Epithelial cell of prostate (primary cell): ENCODE measurements at regions not wholly inside any gene's neighbourhood (a gene's known extent, or its start where the extent isn't known, plus 50 kb on each side); places are given as distances from the start of the nearest gene placed in this dataset.
"Not testable (repeated sequence)": the region's sequence is repeated elsewhere in the genome, so short reads cannot be mapped to it uniquely, and the experiment has no call there.

ENCODE experiments used
- DNase-seq: peaks from one replicate; pipeline ENCODE4 v3.0.0-alpha.2; 2011; ENCODE audit warnings: low read depth, low spot score
- H3K27ac ChIP-seq: fragments of 450-650 bp; 2 replicates; pipeline ENCODE4 v1.5.1; 2017; ENCODE audit warnings: mild to moderate bottlenecking

DNA sequence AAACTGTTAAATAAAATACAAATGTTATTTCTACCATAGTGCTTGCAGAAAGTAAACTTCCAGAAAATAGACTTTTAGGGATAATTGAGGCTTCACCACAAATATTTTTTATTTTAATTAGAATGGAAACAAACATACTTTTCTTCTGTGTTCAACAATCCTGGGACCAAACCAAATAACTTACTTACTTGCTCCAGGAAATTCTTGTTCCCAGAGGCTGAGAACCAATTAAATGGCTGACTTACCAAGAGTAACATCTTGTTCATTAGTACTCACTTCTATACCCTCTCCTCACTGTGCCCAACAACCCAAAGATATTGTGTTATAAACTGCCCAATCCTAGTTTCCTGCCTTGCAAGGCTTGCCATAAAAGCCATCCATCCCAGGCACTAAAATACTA, 172.2 kb upstream of the PFN2 start:
- no peak overlapping the region for H3K27ac ChIP-seq
- no peak for DNase-seq

DNA sequence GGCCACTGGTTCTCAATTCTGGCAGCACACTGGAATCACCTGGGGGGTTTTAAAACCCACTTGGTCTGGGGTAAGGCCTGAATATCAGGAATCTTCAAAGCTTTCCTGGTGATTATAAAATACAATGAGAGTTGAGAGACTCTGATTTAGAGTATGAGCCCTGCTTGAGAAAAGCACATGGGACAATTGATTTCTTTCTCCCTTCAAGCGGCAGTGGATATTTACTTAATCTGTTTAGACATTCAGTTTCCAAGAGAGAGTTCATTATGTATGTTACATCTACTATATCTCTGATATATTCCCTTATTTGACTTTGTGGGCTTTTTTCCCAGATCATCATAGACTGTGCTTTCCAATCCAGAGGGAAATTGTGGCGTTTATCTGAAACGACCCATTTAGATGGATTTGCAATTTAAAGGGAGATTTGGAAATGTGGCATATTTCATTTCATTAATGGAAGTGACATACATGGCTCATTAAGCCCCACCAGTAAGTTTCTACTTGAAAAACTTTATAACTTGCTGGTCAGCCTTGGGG, 171.2 kb upstream of the PFN2 start:
- no peak for DNase-seq
- no peak overlapping the region for H3K27ac ChIP-seq

GRCh38 chr3:150140614-150141321, 170.1 kb upstream of the PFN2 start:
- DNase-seq: no peak

GRCh38 chr3:150138824-150139223, 168.1 kb upstream of the PFN2 start:
- DNase-seq: no peak
- no peak overlapping the region for H3K27ac ChIP-seq

More at GRCh38 chr3:150140614-150141321, 170.1 kb upstream of the PFN2 start:
- no peak overlapping the region for H3K27ac ChIP-seq

GRCh38 chr3:150136242-150136641, 165.5 kb upstream of the PFN2 start:
- no peak overlapping the region for H3K27ac ChIP-seq

DNA sequence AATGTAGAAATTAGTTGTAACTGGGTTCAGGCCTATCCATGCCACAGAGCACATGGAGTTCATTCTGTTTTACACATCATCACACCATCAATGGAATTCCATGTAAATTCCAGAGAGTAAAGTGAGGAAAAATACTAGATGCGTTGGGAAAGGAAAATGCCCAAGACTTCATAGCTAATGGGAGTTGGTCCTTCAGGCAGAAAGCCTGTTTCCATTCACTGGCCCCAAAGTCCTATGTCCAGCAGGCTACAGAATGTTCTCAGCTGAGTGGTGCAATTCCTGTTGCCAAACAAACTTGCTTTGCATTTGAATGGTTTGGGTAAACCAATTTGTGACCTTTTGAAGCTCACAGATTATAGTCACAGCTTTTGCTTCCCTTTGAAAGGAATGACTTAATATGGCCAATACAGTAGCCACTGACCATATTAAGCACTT, 164.6 kb upstream of the PFN2 start:
- DNase-seq: no peak
- H3K27ac ChIP-seq: no peak overlapping the region

More at GRCh38 chr3:150136242-150136641, 165.5 kb upstream of the PFN2 start:
- DNase-seq: no peak

GRCh38 chr3:150133293-150133692, 162.6 kb upstream of the PFN2 start:
- no peak for DNase-seq
- no peak overlapping the region for H3K27ac ChIP-seq

- H3K27ac ChIP-seq: no peak overlapping the region
- no peak for DNase-seq
Observed at GRCh38 chr3:150132101-150132749, 161.5 kb upstream of the PFN2 start.

DNA sequence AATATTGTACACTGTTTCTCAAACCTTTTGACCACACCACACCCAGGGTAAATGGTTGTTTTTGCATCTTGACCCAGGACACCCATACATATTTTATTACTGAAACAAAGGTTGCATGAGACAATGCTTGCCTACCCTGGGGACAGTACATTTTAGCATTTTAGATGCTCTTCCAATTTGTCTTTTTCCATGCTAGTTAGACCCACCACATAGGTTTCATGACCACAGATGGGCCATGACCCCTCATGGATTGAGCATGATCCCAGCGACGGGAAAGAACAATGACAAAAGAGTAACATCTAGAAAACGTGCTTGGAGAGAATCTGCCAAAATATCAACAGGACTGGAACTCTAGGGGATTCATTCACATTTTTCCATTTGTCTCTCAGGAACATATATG, 161.0 kb upstream of the PFN2 start:
- DNase-seq: no peak
- H3K27ac ChIP-seq: no peak overlapping the region

- no peak for DNase-seq
- no peak overlapping the region for H3K27ac ChIP-seq
Observed at GRCh38 chr3:150130404-150131100, 159.9 kb upstream of the PFN2 start.

- no peak overlapping the region for H3K27ac ChIP-seq
- DNase-seq: no peak
Observed at GRCh38 chr3:150129166-150129565, 158.5 kb upstream of the PFN2 start.

- H3K27ac ChIP-seq: no peak overlapping the region
- no peak for DNase-seq
Observed at GRCh38 chr3:150128126-150128525, 157.4 kb upstream of the PFN2 start.

GRCh38 chr3:150127011-150127490, 156.4 kb upstream of the PFN2 start:
- no peak for DNase-seq

GRCh38 chr3:150124142-150124541, 153.4 kb upstream of the PFN2 start:
- DNase-seq: no peak
- no peak overlapping the region for H3K27ac ChIP-seq

More at GRCh38 chr3:150127011-150127490, 156.4 kb upstream of the PFN2 start:
- H3K27ac ChIP-seq: no peak overlapping the region

- DNase-seq, H3K27ac ChIP-seq: not testable (repeated sequence)
Observed at GRCh38 chr3:150123249-150123648, 152.6 kb upstream of the PFN2 start.

GRCh38 chr3:150118219-150118618, 147.5 kb upstream of the PFN2 start:
- no peak overlapping the region for H3K27ac ChIP-seq
- no peak for DNase-seq

GRCh38 chr3:150117076-150117475, 146.4 kb upstream of the PFN2 start:
- no peak overlapping the region for H3K27ac ChIP-seq
- DNase-seq: no peak

DNA sequence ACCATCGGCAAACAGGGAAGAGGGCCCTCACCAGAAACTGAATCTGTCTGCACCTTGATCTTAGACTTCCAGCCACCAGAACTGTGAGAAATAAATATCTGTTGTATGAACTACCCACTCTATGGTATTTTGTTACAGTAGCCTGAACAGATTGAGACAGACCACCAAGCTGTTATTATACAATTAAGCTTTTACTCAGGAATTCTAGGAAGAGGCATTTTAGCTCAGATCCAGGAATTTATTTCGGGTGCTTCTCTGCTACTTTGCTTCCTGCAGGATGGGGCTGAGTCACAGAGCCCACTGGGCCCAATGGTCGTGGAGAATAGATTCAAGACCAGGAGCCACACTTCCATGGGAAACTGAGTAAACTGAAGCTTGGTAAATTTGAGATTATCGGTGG, 145.5 kb upstream of the PFN2 start:
- no peak overlapping the region for H3K27ac ChIP-seq
- no peak for DNase-seq

- no peak for DNase-seq
- H3K27ac ChIP-seq: no peak overlapping the region
Observed at GRCh38 chr3:150114873-150115540, 144.3 kb upstream of the PFN2 start.

GRCh38 chr3:150114273-150114672, 143.6 kb upstream of the PFN2 start:
- DNase-seq: no peak
- H3K27ac ChIP-seq: no peak overlapping the region
